ENCODE measurements at regions not wholly inside any gene's neighbourhood (a gene's known extent, or its start where the extent isn't known, plus 50 kb on each side); places are given as distances from the start of the nearest gene placed in this dataset.

DNA sequence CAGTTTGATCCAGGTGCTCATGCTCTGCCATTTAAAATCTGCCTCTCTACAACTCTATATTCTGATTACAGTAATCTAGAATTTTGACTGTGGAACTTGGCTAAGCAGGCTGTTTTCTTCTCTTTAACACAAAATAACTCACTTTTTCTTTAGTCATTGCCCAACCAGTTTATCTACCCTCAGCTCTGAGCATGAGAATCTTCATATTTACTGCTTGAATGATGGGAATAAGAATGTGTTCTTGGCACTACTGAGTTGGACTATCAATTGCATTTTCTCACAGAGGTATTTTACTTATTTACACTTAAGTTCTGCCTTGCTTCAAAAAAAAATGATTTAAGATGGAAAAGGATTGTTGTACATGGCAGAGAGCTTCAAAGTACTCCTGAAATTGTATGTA, 301.1 kb downstream of the CCDC85A start:
- FAIRE-seq (no peak), DNase-seq (ENCODE audit: low read depth in 1 of 2, low spot score in 2 of 2) (no peak)
- CTCF ChIA-PET (ENCODE audit: partially characterized antibody), result interaction anchor here (1.0 kb wide), 1 partner anchor 354 kb away, joined by 3 read pairs; no protein-coding TSS in a partner anchor
- Histone ChIP-seq H4K20me1 (replicated peaks in 1 of 2; ENCODE audit: control insufficient read depth in 1 of 2, insufficient read depth in 2 of 2, low read length in 2 of 2) (no peaks in the 10 kb centered on the region), H3K4ac (replicated peaks; ENCODE audit: insufficient read length, low read depth, low read length) (no peak overlapping the region), H2BK5ac (ENCODE audit: low read depth, low read length) (no peak overlapping the region), H2BK20ac (ENCODE audit: low read length) (no peak overlapping the region), H3K4me1 (replicated peaks in 1 of 4; ENCODE audit: control insufficient read depth in 3 of 4, insufficient read depth in 4 of 4, low read length in 3 of 4) (no peaks in the 10 kb centered on the region), H2AFZ (ENCODE audit: low read length) (no peak overlapping the region), H2BK120ac (replicated peaks; ENCODE audit: low read depth, low read length) (no peak overlapping the region), H3K27ac (ENCODE audit: low read depth, low read length) (no peak overlapping the region), H3K9ac (replicated peaks in 1 of 4; ENCODE audit: extremely low read depth in 1 of 4, low read depth in 3 of 4, low read length in 3 of 4) (no peak overlapping the region), H4K8ac (ENCODE audit: extremely low read depth, insufficient read depth, low read length) (no peak overlapping the region), H3K9me3 (ENCODE audit: insufficient read depth in 2 of 2, low read depth in 1 of 2, low read length in 1 of 2) (no peaks in the 10 kb centered on the region), H4K91ac (replicated peaks; ENCODE audit: insufficient read length, low read length) (no peak overlapping the region), H3K18ac (ENCODE audit: extremely low read depth, low read length) (no peak overlapping the region), H3K4me3 (ENCODE audit: extremely low read depth in 1 of 4, insufficient read depth in 2 of 4, low read depth in 3 of 4, low read length in 4 of 4) (no peak overlapping the region), H3K4me2 (ENCODE audit: insufficient read depth in 1 of 2, low read depth in 2 of 2, low read length in 2 of 2) (no peak overlapping the region), H3K27me3 (replicated peaks in 1 of 4; ENCODE audit: control insufficient read depth in 3 of 4, extremely low read depth in 1 of 4, insufficient read depth in 3 of 4, low read length in 3 of 4) (no peaks in the 10 kb centered on the region), H3K23ac (ENCODE audit: insufficient read length) (no peak overlapping the region), H2AK5ac (ENCODE audit: low read depth, low read length) (no peak overlapping the region), H3K36me3 (ENCODE audit: control insufficient read depth in 2 of 4, insufficient read depth in 4 of 4, low read length in 3 of 4) (no peaks in the 10 kb centered on the region), H2BK12ac (ENCODE audit: low read depth, low read length) (no peak overlapping the region), H3K79me2 (ENCODE audit: control insufficient read depth in 1 of 2, insufficient read depth in 2 of 2, low read length in 2 of 2) (no peaks in the 10 kb centered on the region), H3K23me2 (ENCODE audit: low read depth, low read length) (no peaks in the 10 kb centered on the region; the same call in 1 of the 2 replicates), H3K14ac (ENCODE audit: insufficient read length) (no peak overlapping the region), H2BK15ac (ENCODE audit: low read length) (no peak overlapping the region), H3K56ac (replicated peaks; ENCODE audit: insufficient read length, low read depth, low read length) (no peak overlapping the region), H4K5ac (ENCODE audit: insufficient read length, low read depth, low read length) (no peak overlapping the region), H3K79me1 (ENCODE audit: low read depth, low read length) (no peaks in the 10 kb centered on the region)
- no peak for TF ChIP-seq JUN (IDR thresholded peaks at IDR 0.05; ENCODE audit: low read depth, low read length)
- TF ChIP-seq FOSL1 (IDR thresholded peaks at IDR 0.05; ENCODE audit: insufficient read depth, low read depth, low read length), result no peak
- no peak for TF ChIP-seq RNF2 (IDR thresholded peaks at IDR 0.05; ENCODE audit: borderline replicate concordance, low read depth, low read length, missing control alignments, poor library complexity, severe bottlenecking)
- TF ChIP-seq CREB1 (IDR thresholded peaks at IDR 0.05), result no peak
- no peak for TF ChIP-seq YY1 (IDR thresholded peaks at IDR 0.05; ENCODE audit: low read depth, low read length)
- POLR2A ChIA-PET (ENCODE audit: partially characterized antibody), result no interaction called here

Measured in H1 (cell line).